Hepatocyte (in vitro differentiated cells): ENCODE measurements at regions not wholly inside any gene's neighbourhood (a gene's known extent, or its start where the extent isn't known, plus 50 kb on each side); places are given as distances from the start of the nearest gene placed in this dataset.
"Not testable (repeated sequence)": the region's sequence is repeated elsewhere in the genome, so short reads cannot be mapped to it uniquely, and the experiment has no call there.

Source experiments
- DNase-seq: peaks from one replicate; pipeline ENCODE4 v3.0.0-alpha.2; 2016; ENCODE audit warnings: low spot score
- H2AFZ ChIP-seq: fragments of 200-600 bp; sonication (generic); 2 replicates; pipeline ENCODE4 v1.6.0; 2016; ENCODE audit warnings: antibody characterized with exemption, mild to moderate bottlenecking
- H3K27ac ChIP-seq: fragments of 200-600 bp; sonication (generic); 2 replicates; pipeline ENCODE4 v1.5.1; 2016; ENCODE audit warnings: mild to moderate bottlenecking
- H3K27me3 ChIP-seq: fragments of 200-600 bp; sonication (generic); 2 replicates; pipeline ENCODE4 v1.6.1; 2016
- H3K36me3 ChIP-seq: fragments of 200-600 bp; sonication (generic); replicated peaks from 2 replicates; pipeline ENCODE4 v1.5.1; 2016; ENCODE audit warnings: low read depth; ENCODE audit not compliant: insufficient read depth
- H3K4me1 ChIP-seq: fragments of 200-600 bp; sonication (generic); 2 replicates; pipeline ENCODE4 v1.5.1; 2016; ENCODE audit warnings: mild to moderate bottlenecking, moderate library complexity; ENCODE audit not compliant: insufficient read depth
- H3K4me2 ChIP-seq: fragments of 200-600 bp; sonication (generic); 2 replicates; pipeline ENCODE4 v1.6.0; 2016
- H3K4me3 ChIP-seq: fragments of 200-600 bp; sonication (generic); 2 replicates; pipeline ENCODE4 v1.5.1; 2016; ENCODE audit warnings: mild to moderate bottlenecking
- H3K79me2 ChIP-seq: fragments of 200-600 bp; sonication (generic); 2 replicates; pipeline ENCODE4 v1.6.0; 2017; ENCODE audit warnings: mild to moderate bottlenecking
- H3K9me2 ChIP-seq: fragments of 200-600 bp; sonication (generic); replicated peaks from 2 replicates; pipeline ENCODE4 v1.6.0; 2017; ENCODE audit warnings: mild to moderate bottlenecking; ENCODE audit not compliant: insufficient read depth
- H3K9me3 ChIP-seq: fragments of 200-600 bp; sonication (generic); 2 replicates; pipeline ENCODE4 v1.5.1; 2016; ENCODE audit warnings: low read depth, mild to moderate bottlenecking
- H4K20me1 ChIP-seq: fragments of 200-600 bp; sonication (generic); 2 replicates; pipeline ENCODE4 v1.6.0; 2016; ENCODE audit warnings: mild to moderate bottlenecking; ENCODE audit not compliant: insufficient read depth, poor library complexity, severe bottlenecking
- EZH2 ChIP-seq: fragments of 200-600 bp; sonication (generic); IDR thresholded peaks from 2 replicates; pipeline ENCODE4 v1.6.1; 2016; ENCODE audit warnings: antibody characterized with exemption, mild to moderate bottlenecking, borderline replicate concordance
- EZH2phosphoT487 ChIP-seq: fragments of 200-600 bp; sonication (generic); IDR thresholded peaks from one replicate; pipeline ENCODE4 v1.6.1; 2018; ENCODE audit warnings: antibody characterized with exemption, mild to moderate bottlenecking, low read depth, moderate library complexity; ENCODE audit not compliant: unreplicated experiment, severe bottlenecking
- WGBS: methylation state at CpG from one replicate; pipeline ENCODE4 v1.1.6; 2016; ENCODE audit warnings: low lambda C conversion rate; ENCODE audit errors: missing lambda C conversion rate; 5-methylcytosine and 5-hydroxymethylcytosine counted together
- TF ChIP-seq, protein P1 (sequence below): fragments of 200-600 bp; sonication (generic); IDR thresholded peaks from 2 replicates; pipeline ENCODE4 v1.5.1; 2016; ENCODE audit warnings: antibody characterized with exemption, mild to moderate bottlenecking; ENCODE audit not compliant: poor library complexity

DNA sequence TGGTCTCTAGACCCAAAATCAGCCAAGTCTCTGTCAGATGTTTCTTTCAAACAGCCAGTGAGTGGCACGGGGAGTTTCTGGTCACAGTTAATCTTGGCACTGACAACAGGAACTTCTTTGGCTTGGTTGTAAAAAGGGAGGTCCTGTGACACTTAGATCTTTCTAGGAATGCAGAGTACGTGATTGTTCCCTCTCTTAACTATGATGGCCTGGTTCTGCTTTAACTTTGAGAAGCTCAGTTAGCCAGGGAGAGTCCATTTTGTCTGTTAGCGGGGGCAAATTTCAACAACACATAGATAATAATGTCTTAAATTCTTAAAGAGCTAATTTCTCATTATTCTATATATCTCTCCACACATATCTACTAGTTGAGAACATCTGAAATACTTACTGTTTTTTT lies 344.5 kb upstream of the LRRTM4 start:
- Histone ChIP-seq H3K27ac (no peak overlapping the region), H3K36me3 (no peaks in the 10 kb centered on the region), H4K20me1 (no peaks in the 10 kb centered on the region), H3K4me3 (no peak overlapping the region), H3K4me2 (no peak overlapping the region), H2AFZ (no peak overlapping the region), H3K79me2 (no peaks in the 10 kb centered on the region), H3K9me3 (no peaks in the 10 kb centered on the region), H3K27me3 (no peaks in the 10 kb centered on the region), H3K9me2 (no peaks in the 10 kb centered on the region), H3K4me1 (no peaks in the 10 kb centered on the region)
- no peak for TF ChIP-seq EZH2phosphoT487
- TF ChIP-seq, protein P1, sequence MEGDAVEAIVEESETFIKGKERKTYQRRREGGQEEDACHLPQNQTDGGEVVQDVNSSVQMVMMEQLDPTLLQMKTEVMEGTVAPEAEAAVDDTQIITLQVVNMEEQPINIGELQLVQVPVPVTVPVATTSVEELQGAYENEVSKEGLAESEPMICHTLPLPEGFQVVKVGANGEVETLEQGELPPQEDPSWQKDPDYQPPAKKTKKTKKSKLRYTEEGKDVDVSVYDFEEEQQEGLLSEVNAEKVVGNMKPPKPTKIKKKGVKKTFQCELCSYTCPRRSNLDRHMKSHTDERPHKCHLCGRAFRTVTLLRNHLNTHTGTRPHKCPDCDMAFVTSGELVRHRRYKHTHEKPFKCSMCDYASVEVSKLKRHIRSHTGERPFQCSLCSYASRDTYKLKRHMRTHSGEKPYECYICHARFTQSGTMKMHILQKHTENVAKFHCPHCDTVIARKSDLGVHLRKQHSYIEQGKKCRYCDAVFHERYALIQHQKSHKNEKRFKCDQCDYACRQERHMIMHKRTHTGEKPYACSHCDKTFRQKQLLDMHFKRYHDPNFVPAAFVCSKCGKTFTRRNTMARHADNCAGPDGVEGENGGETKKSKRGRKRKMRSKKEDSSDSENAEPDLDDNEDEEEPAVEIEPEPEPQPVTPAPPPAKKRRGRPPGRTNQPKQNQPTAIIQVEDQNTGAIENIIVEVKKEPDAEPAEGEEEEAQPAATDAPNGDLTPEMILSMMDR = no peak
- no peak for TF ChIP-seq EZH2
- 75% methylated on average over 3 of the region's 3 CpGs for whole genome bisulfite sequencing
- DNase-seq = no peak

DNA sequence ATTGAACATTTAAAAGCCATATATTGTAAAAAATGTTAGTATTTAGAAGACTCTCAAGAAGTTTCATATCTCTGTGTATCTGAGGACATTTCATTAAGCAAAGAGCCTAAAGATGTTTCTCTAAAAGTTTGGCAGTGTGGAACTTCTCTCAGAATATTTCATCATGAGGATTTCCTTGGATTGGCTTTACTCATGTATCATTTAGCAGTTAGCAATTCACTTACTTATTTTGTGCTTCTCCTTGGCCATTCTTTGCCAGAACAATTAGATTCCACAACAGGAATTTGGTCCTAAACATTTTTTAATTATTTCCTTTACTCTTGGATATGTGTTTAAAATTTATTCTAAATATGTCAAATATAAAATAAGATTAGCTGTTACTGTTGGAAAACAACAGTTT lies 345.0 kb upstream of the LRRTM4 start:
- H3K9me2 ChIP-seq = no peaks in the 10 kb centered on the region
- no peaks in the 10 kb centered on the region for H3K27me3 ChIP-seq
- H3K9me3 ChIP-seq = no peaks in the 10 kb centered on the region
- H3K4me2 ChIP-seq = no peak overlapping the region
- no peak overlapping the region for H2AFZ ChIP-seq
- H3K36me3 ChIP-seq = no peaks in the 10 kb centered on the region
- TF ChIP-seq EZH2phosphoT487 (no peak), EZH2 (no peak)
- TF ChIP-seq, protein P1 = no peak
- H3K27ac ChIP-seq = no peak overlapping the region
- no peaks in the 10 kb centered on the region for H4K20me1 ChIP-seq
- H3K4me3 ChIP-seq = no peak overlapping the region
- no peaks in the 10 kb centered on the region for H3K79me2 ChIP-seq
- no peak for DNase-seq
- H3K4me1 ChIP-seq = no peaks in the 10 kb centered on the region

DNA sequence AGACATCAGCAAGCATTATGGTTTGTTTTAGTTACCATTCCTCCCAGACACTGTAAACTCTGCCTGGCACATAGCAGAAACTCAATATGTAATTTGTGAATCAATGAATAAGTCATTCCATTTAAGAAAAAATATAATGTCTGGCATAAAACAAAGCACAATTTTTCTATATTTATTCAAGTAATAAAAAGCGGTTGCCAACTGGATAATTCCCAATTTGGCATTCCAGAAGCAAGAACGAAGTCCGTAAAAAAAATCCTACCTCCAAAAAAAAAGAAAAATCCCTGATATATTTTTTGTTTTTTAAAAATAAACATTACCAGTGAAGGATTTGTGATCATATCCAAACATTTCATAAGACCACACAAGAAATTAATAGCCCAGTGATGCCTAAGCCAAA lies 351.3 kb upstream of the LRRTM4 start:
- H3K4me1 ChIP-seq = no peaks in the 10 kb centered on the region
- TF ChIP-seq, protein P1 = no peak
- TF ChIP-seq EZH2 = no peak
- TF ChIP-seq EZH2phosphoT487 = no peak
- DNase-seq = no peak
- H3K27ac ChIP-seq = no peak overlapping the region
- no peak overlapping the region for H3K4me2 ChIP-seq
- H2AFZ ChIP-seq = no peak overlapping the region
- no peaks in the 10 kb centered on the region for H3K36me3 ChIP-seq
- 93% methylated on average over 3 of the region's 3 CpGs for WGBS
- H3K27me3 ChIP-seq = no peaks in the 10 kb centered on the region
- H4K20me1 ChIP-seq = no peaks in the 10 kb centered on the region
- no peaks in the 10 kb centered on the region for H3K9me2 ChIP-seq
- no peaks in the 10 kb centered on the region for H3K9me3 ChIP-seq
- H3K79me2 ChIP-seq = no peaks in the 10 kb centered on the region
- no peak overlapping the region for H3K4me3 ChIP-seq

DNA sequence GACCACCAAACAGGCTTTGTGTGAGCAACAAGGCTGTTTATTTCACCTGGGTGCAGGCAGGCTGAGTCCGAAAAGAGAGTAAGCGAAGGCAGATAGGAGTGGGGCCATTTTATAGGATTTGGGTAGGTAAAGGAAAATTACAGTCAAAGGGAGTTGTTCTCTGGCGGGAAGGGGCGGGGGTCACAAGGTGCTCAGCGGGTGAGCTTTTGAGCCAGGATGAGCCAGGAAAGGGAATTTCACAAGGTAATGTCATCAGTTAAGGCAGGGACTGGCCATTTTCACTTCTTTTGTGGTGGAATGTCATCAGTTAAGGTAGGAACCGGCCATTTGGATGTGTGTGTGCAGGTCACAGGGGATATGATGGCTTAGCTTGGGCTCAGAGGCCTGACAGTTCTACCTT lies 378.0 kb upstream of the LRRTM4 start:
- not testable (repeated sequence) for H3K36me3 ChIP-seq, H3K27ac ChIP-seq, DNase-seq, H3K9me3 ChIP-seq, H3K9me2 ChIP-seq, H3K79me2 ChIP-seq, H3K4me1 ChIP-seq, H3K27me3 ChIP-seq, H3K4me3 ChIP-seq, H2AFZ ChIP-seq, H3K4me2 ChIP-seq, H4K20me1 ChIP-seq
- WGBS = 93% methylated on average over 6 of the region's 6 CpGs
